Thyroid gland (tissue), 4 donors: ENCODE measurements at regions not wholly inside any gene's neighbourhood (a gene's known extent, or its start where the extent isn't known, plus 50 kb on each side); places are given as distances from the start of the nearest gene placed in this dataset.

Experiments
- CTCF ChIP-seq, 6 experiments: fragments of 200-600 bp in 3 of 6; fragments of 450-650 bp in 3 of 6; sonication (generic) in 3 of 6; IDR thresholded peaks; one replicate each; pipeline ENCODE4 v1.5.1; 2016 to 2019; ENCODE audit warnings: antibody characterized with exemption in 6 of 6, mild to moderate bottlenecking in 2 of 6, inconsistent platforms in 1 of 6, moderate library complexity in 1 of 6
- POLR2A ChIP-seq, 2 donors: fragments of 450-650 bp; IDR thresholded peaks; one replicate each; pipeline ENCODE4 v1.6.1; 2017; ENCODE audit warnings: antibody characterized with exemption in 2 of 2, mild to moderate bottlenecking in 2 of 2, moderate library complexity in 1 of 2

DNA sequence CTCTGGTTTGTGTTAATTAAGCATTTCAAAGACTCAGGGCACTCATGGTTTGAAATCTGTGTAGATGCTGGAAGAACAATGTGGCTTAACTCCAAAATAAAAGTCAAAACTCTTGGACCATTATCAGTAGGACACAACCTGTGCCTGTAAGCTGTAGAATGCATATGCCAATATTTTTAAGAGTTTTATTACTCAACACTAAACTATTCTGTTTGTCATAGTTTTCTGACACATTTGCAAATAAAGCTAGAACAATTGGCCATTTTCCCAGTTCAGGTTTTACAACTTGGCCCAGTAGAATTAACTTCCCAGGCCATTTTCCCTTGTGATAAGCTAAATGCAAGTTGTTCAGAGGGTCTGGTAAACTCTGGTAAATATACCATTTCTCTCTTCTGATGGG, 713.1 kb downstream of the CBLN2 start:
- TF ChIP-seq CTCF (IDR thresholded peaks at IDR 0.05) (no peak), POLR2A (IDR thresholded peaks at IDR 0.05) (no peak)
